ENCODE measurements at regions not wholly inside any gene's neighbourhood (a gene's known extent, or its start where the extent isn't known, plus 50 kb on each side); places are given as distances from the start of the nearest gene placed in this dataset.
"Not testable (repeated sequence)": the region's sequence is repeated elsewhere in the genome, so short reads cannot be mapped to it uniquely, and the experiment has no call there.

GRCh38 chr6:3672339-3672738 lies 79.2 kb downstream of the PXDC1 start:
- not testable (repeated sequence) for H3K4me3 Mint-ChIP-seq; DNase-seq; H3K27me3 Mint-ChIP-seq (ENCODE audit: low read depth); ATAC-seq; H3K36me3 Mint-ChIP-seq (ENCODE audit: insufficient read depth); H3K4me1 Mint-ChIP-seq (ENCODE audit: low read depth)
- H3K9me3 Mint-ChIP-seq = peaks cover 13% of the 10 kb centered on the region

DNA sequence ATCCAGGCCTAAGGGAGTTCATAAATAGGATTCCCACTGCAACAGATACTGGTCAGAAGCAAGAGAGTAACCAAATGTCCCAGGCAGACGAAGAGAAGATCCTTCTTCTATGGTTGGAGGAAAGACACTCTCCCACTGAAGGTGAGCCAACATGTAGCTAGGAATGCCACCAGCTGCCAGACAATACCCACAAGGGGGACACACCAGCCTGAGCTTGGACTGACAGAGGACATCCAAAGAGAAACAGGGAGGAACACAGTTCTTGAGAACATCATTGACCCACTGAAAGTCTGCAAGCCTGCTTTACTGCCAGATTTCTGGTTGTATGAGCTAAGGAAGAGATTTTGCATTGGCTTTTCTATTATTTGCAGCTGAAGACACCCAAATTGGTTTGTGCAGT lies 80.1 kb downstream of the PXDC1 start:
- no peaks in the 10 kb centered on the region for H3K36me3 Mint-ChIP-seq (ENCODE audit: insufficient read depth)
- H3K4me1 Mint-ChIP-seq (ENCODE audit: low read depth) = no peaks in the 10 kb centered on the region
- no peak overlapping the region for H3K4me3 Mint-ChIP-seq
- peaks cover 8% of the 10 kb centered on the region for H3K9me3 Mint-ChIP-seq
- H3K27me3 Mint-ChIP-seq (ENCODE audit: low read depth) = peaks cover under 1% of the 10 kb centered on the region
- ATAC-seq (no peak), DNase-seq (no peak)

DNA sequence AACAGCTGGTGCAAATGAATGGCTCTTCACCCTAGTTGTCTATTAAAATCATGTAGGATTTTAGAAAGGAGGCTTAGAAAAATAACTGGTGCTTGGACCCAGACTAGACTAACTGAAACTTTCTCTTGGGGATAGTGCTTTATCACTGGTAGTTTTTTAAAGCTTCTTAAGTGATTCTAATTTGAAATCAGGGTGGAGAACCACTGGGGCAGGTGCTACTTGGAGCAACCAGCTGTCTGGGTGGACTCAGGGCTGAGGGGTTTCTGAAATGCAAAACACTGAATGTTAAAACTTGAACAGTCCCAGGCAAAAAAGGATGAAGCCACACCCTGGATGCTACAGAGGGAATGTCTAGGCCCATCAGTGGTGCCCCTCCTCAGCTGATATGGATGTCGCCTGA lies 81.2 kb downstream of the PXDC1 start:
- Mint-ChIP-seq H3K36me3 (ENCODE audit: insufficient read depth) (no peaks in the 10 kb centered on the region), H3K9me3 (peaks cover 8% of the 10 kb centered on the region), H3K4me3 (no peak overlapping the region), H3K27me3 (ENCODE audit: low read depth) (peaks cover 6% of the 10 kb centered on the region), H3K4me1 (ENCODE audit: low read depth) (no peaks in the 10 kb centered on the region)
- ATAC-seq (no peak), DNase-seq (no peak)

DNA sequence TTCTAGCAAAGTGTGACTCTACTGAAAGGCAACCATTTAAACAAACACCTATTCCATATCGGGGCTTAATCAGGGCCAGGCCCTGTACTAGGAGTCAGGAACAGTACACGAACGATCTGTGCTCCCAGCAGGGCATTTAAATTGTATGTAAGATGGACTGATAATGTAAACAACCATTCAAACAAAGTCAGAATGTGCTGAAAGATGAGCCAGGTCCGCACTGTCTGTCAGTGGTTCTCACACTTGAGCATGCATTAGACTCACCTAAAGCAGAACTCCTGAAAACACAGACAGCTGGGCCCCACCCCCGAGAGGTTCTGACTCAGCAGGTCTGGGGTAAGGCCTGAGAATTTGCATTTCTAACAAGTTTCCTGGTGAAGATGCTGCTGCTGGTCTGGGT lies 81.6 kb downstream of the PXDC1 start:
- peaks cover 8% of the 10 kb centered on the region for H3K9me3 Mint-ChIP-seq
- no peaks in the 10 kb centered on the region for H3K4me1 Mint-ChIP-seq (ENCODE audit: low read depth)
- H3K27me3 Mint-ChIP-seq (ENCODE audit: low read depth) = peaks cover 8% of the 10 kb centered on the region
- DNase-seq (no peak), ATAC-seq (no peak)
- no peaks in the 10 kb centered on the region for H3K36me3 Mint-ChIP-seq (ENCODE audit: insufficient read depth)
- no peak overlapping the region for H3K4me3 Mint-ChIP-seq

- Mint-ChIP-seq H3K9me3 (peaks cover 8% of the 10 kb centered on the region), H3K4me1 (ENCODE audit: low read depth) (no peaks in the 10 kb centered on the region), H3K27me3 (ENCODE audit: low read depth) (peaks cover 10% of the 10 kb centered on the region), H3K36me3 (ENCODE audit: insufficient read depth) (no peaks in the 10 kb centered on the region), H3K4me3 (no peak overlapping the region)
- ATAC-seq (no peak), DNase-seq (no peak)
These were observed 85.9 kb downstream of the PXDC1 start for GRCh38 chr6:3665608-3666007.

DNA sequence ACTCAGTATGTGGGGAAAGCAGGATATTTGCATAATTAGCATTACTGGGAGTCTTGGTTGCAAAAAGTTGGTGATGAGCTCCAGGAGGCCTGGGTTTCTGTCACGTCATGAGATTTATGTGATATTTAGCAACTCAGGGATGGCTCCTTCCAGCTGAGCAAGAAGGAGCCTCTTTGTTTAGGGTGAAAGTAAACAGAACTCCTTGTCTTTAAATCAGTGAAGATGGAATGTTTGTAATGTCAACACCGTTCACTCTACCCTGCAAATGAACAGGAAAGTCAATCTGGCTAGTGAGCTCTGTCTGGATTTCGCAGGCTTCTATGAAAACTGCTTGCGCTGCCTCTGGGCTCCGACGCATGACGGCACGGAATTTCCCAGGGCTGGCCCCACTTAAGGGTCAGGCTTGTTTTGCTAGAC lies 86.9 kb downstream of the PXDC1 start:
- Mint-ChIP-seq H3K27me3 (ENCODE audit: low read depth) (peaks cover 10% of the 10 kb centered on the region), H3K36me3 (ENCODE audit: insufficient read depth) (no peaks in the 10 kb centered on the region), H3K4me1 (ENCODE audit: low read depth) (no peaks in the 10 kb centered on the region), H3K9me3 (peaks cover 8% of the 10 kb centered on the region), H3K4me3 (no peak overlapping the region)
- DNase-seq (no peak), ATAC-seq (no peak)

DNA sequence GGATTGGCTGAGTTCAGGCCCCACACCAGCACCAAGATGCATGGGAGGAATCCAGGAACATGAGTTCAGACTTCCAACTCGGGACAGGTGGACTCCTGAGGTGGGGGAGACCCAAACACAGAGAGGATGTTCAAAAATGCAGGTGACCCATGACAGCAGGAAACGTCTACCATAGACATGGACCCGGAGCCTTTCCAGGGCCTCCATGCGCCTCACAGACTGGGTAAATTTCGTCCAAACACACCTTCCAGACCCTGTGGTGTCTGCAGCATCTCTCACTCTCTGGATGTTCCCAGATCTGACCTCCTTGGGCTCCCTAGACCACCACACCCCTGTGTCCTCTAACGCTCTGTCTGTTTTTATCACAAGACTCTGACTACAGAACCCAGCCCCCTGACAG lies 87.7 kb downstream of the PXDC1 start:
- Mint-ChIP-seq H3K36me3 (ENCODE audit: insufficient read depth) (no peaks in the 10 kb centered on the region), H3K27me3 (ENCODE audit: low read depth) (peaks cover 10% of the 10 kb centered on the region), H3K9me3 (peaks cover 4% of the 10 kb centered on the region), H3K4me1 (ENCODE audit: low read depth) (no peaks in the 10 kb centered on the region), H3K4me3 (no peak overlapping the region)
- no peak for ATAC-seq
- no peak for DNase-seq

DNA sequence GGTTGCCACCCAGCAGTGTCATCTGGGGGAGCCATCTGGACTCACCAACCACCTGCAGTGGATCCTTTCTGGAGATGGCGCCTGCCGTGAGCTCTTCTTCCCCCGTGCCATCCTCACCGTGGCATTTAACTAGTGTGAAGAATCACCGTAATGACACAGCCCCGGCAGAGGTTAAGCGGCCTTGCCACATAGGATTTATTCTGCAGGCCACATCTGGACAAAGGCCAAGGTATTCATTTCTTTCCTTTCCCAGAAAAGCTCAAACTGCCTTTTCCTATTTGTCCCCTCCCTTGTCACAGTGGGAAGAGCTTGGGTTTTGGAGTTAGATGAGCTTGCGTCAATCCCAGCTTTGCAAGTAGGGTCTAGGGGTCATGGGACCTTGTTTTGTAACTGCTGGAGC lies 88.4 kb downstream of the PXDC1 start:
- no peaks in the 10 kb centered on the region for H3K4me1 Mint-ChIP-seq (ENCODE audit: low read depth)
- H3K36me3 Mint-ChIP-seq (ENCODE audit: insufficient read depth) = no peaks in the 10 kb centered on the region
- H3K27me3 Mint-ChIP-seq (ENCODE audit: low read depth) = peaks cover 10% of the 10 kb centered on the region
- no peaks in the 10 kb centered on the region for H3K9me3 Mint-ChIP-seq
- ATAC-seq = no peak
- no peak overlapping the region for H3K4me3 Mint-ChIP-seq
- DNase-seq = no peak

- no peaks in the 10 kb centered on the region for H3K4me1 Mint-ChIP-seq (ENCODE audit: low read depth)
- DNase-seq = no peak
- H3K4me3 Mint-ChIP-seq = no peak overlapping the region
- peaks cover 9% of the 10 kb centered on the region for H3K27me3 Mint-ChIP-seq (ENCODE audit: low read depth)
- no peaks in the 10 kb centered on the region for H3K36me3 Mint-ChIP-seq (ENCODE audit: insufficient read depth)
- no peak for ATAC-seq
- no peaks in the 10 kb centered on the region for H3K9me3 Mint-ChIP-seq
These were observed 90.1 kb downstream of the PXDC1 start for GRCh38 chr6:3661390-3661789.

- Mint-ChIP-seq H3K4me3 (no peak overlapping the region), H3K4me1 (ENCODE audit: low read depth) (no peaks in the 10 kb centered on the region), H3K36me3 (ENCODE audit: insufficient read depth) (no peaks in the 10 kb centered on the region), H3K27me3 (ENCODE audit: low read depth) (peaks cover 11% of the 10 kb centered on the region), H3K9me3 (no peaks in the 10 kb centered on the region)
- DNase-seq = no peak
- no peak for ATAC-seq
These were observed 91.0 kb downstream of the PXDC1 start for GRCh38 chr6:3660473-3660872.

DNA sequence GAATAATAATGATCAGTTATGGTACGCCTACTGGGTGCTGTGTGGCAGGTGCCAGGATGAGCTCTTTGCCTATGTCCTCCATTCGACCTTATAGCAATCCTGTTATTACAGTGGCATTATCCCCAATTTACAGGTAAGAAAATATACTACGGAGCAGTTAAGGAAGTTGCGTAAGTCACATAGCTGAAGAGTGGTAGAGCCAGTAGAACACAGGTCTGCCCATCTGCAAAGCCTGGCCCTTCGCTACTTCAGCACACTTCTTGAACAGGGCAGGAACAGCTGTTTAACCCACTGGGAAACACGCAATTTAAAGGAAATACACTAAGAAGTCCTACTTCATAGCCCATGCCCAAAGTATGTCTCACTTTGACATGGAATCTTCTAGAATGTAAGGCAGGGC lies 91.8 kb downstream of the PXDC1 start:
- no peaks in the 10 kb centered on the region for H3K36me3 Mint-ChIP-seq (ENCODE audit: insufficient read depth)
- H3K4me3 Mint-ChIP-seq = no peak overlapping the region
- peaks cover 7% of the 10 kb centered on the region for H3K27me3 Mint-ChIP-seq (ENCODE audit: low read depth)
- no peaks in the 10 kb centered on the region for H3K9me3 Mint-ChIP-seq
- no peaks in the 10 kb centered on the region for H3K4me1 Mint-ChIP-seq (ENCODE audit: low read depth)
- ATAC-seq (no peak), DNase-seq (no peak)

DNA sequence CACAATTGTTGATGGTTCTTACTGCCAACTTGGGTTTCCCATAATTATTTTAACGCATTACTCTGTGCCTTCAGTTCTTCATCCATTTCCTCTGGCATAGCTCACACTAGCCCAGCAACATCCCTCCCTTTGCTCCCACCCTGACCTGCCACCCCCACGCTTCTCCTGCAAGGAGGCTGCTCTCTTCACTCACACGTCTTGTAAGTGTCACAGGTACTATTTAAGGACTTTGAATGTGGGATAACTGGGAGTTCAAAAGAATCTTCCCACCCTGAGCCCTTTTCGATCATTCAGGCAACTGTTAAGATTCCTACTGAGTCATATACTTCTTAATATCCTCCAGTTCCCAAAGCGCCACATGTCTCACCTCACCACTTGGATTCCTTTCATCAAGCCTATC lies 95.4 kb downstream of the PXDC1 start:
- H3K4me3 Mint-ChIP-seq = no peak overlapping the region
- no peaks in the 10 kb centered on the region for H3K36me3 Mint-ChIP-seq (ENCODE audit: insufficient read depth)
- peaks cover 12% of the 10 kb centered on the region for H3K27me3 Mint-ChIP-seq (ENCODE audit: low read depth)
- H3K9me3 Mint-ChIP-seq = no peaks in the 10 kb centered on the region
- H3K4me1 Mint-ChIP-seq (ENCODE audit: low read depth) = no peaks in the 10 kb centered on the region
- DNase-seq (no peak), ATAC-seq (no peak)

DNA sequence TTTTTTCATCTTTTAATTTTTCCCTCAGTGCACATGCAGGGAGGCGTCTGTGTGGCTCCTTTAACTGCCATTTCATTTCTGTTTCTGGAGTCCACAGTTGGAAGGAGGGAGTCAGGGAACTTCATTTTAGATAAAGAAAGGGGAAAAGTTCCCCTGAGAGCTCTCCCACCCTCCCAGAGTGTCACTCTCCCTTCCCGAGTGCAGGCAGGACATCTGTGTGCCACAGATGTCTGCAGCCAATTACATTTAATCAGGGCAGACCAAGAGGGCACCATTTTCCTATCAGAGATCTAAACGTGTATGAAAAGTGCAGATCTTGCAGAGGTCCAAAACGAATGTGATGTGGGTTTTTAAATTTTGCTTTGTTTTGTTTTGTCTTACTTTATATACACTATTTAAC lies 96.6 kb downstream of the PXDC1 start:
- DNase-seq = no peak
- Mint-ChIP-seq H3K4me1 (ENCODE audit: low read depth) (no peaks in the 10 kb centered on the region), H3K4me3 (no peak overlapping the region), H3K36me3 (ENCODE audit: insufficient read depth) (no peaks in the 10 kb centered on the region), H3K9me3 (no peaks in the 10 kb centered on the region), H3K27me3 (ENCODE audit: low read depth) (peaks cover 12% of the 10 kb centered on the region)
- ATAC-seq = no peak

DNA sequence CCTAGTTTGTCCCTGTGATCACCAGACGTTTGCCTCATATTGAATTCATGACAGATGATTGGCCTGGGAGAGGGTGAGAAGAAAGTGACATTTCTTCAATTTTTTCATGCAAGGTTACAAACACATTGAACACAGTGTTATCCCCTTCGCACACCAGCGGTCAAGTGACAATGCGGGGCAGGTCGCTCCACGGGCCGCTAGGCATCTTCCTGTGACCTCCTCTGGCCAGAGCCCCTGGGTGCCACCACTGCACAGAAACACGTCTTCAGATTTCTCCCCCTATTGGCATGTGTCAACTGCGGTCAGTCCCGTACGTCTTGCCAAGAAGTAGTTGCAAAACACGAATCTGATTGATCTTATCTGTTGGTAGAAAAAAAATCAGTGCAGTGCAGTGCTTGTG lies 97.1 kb downstream of the PXDC1 start:
- Mint-ChIP-seq H3K36me3 (ENCODE audit: insufficient read depth) (no peaks in the 10 kb centered on the region), H3K4me1 (ENCODE audit: low read depth) (no peaks in the 10 kb centered on the region), H3K4me3 (no peak overlapping the region), H3K9me3 (no peaks in the 10 kb centered on the region), H3K27me3 (ENCODE audit: low read depth) (peaks cover 12% of the 10 kb centered on the region)
- ATAC-seq (no peak), DNase-seq (no peak)

- Mint-ChIP-seq H3K4me3 (no peak overlapping the region), H3K4me1 (ENCODE audit: low read depth) (no peaks in the 10 kb centered on the region), H3K27me3 (ENCODE audit: low read depth) (peaks cover 12% of the 10 kb centered on the region), H3K36me3 (ENCODE audit: insufficient read depth) (no peaks in the 10 kb centered on the region), H3K9me3 (no peaks in the 10 kb centered on the region)
- ATAC-seq (no peak), DNase-seq (no peak)
These were observed 97.9 kb downstream of the PXDC1 start for GRCh38 chr6:3653528-3654070.

DNA sequence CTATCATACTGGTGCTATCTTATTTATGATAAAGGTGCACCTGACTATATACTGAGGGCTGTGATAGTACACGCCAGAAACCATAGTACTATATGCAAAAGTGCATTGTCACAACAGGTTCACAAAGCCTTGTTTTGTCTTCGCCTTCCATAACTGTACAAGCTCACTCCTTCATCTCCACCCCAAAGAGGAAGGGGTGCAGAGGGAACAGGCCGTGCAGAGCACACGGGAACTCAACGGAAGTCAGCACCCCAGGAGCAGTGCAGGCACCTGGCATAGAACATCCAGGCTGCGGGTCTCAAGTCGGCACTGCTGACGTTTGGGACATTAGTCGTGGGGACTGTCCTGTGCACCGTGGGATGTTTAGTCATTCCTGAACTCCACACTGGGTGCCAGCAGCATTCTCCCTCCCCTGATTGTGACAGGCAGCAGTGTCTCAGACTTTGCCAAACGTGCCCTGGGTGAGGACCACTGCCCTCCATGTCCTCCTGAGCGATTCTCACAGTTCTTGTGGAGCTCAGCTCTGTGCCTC lies 99.7 kb downstream of the PXDC1 start:
- no peaks in the 10 kb centered on the region for H3K9me3 Mint-ChIP-seq
- H3K4me1 Mint-ChIP-seq (ENCODE audit: low read depth) = no peaks in the 10 kb centered on the region
- no peak for ATAC-seq
- no peak for DNase-seq
- peaks cover 12% of the 10 kb centered on the region for H3K27me3 Mint-ChIP-seq (ENCODE audit: low read depth)
- H3K36me3 Mint-ChIP-seq (ENCODE audit: insufficient read depth) = no peaks in the 10 kb centered on the region
- no peak overlapping the region for H3K4me3 Mint-ChIP-seq
